ENCODE measurements at regions not wholly inside any gene's neighbourhood (a gene's known extent, or its start where the extent isn't known, plus 50 kb on each side); places are given as distances from the start of the nearest gene placed in this dataset.
"Not testable (repeated sequence)": the region's sequence is repeated elsewhere in the genome, so short reads cannot be mapped to it uniquely, and the experiment has no call there.

- Mint-ChIP-seq H3K4me1 (ENCODE audit: low read depth) (no peaks in the 10 kb centered on the region), H3K4me3 (no peak overlapping the region), H3K27me3 (ENCODE audit: low read depth) (no peaks in the 10 kb centered on the region), H3K27ac (no peak overlapping the region), H3K36me3 (ENCODE audit: insufficient read depth in 2 of 2) (no peaks in the 10 kb centered on the region), H3K9me3 (peaks cover 0 to 1% of the 10 kb centered on the region in 2 donors)
- DNase-seq (no peak), ATAC-seq (replicated peaks in 1 of 2) (no peak)
Observed at GRCh38 chr5:8701251-8701650, 832.3 kb downstream of the MTRR start.

GRCh38 chr5:8710426-8710930, 835.4 kb downstream of the SEMA5A start:
- Mint-ChIP-seq H3K27ac (no peak overlapping the region), H3K4me3 (no peak overlapping the region), H3K9me3 (peaks cover 0 to 2% of the 10 kb centered on the region in 2 donors), H3K36me3 (ENCODE audit: insufficient read depth in 2 of 2) (no peaks in the 10 kb centered on the region), H3K4me1 (ENCODE audit: low read depth) (no peaks in the 10 kb centered on the region), H3K27me3 (ENCODE audit: low read depth) (no peaks in the 10 kb centered on the region)
- ATAC-seq (replicated peaks in 1 of 2) (no peak), DNase-seq (no peak)

GRCh38 chr5:8714198-8714597, 831.7 kb downstream of the SEMA5A start:
- peaks cover 0 to 3% of the 10 kb centered on the region in 2 donors for H3K9me3 Mint-ChIP-seq
- no peak overlapping the region for H3K27ac Mint-ChIP-seq
- H3K27me3 Mint-ChIP-seq (ENCODE audit: low read depth) = no peaks in the 10 kb centered on the region
- no peak for ATAC-seq (replicated peaks in 1 of 2)
- no peaks in the 10 kb centered on the region for H3K4me1 Mint-ChIP-seq (ENCODE audit: low read depth)
- DNase-seq = no peak
- H3K36me3 Mint-ChIP-seq (ENCODE audit: insufficient read depth in 2 of 2) = no peaks in the 10 kb centered on the region
- no peak overlapping the region for H3K4me3 Mint-ChIP-seq

GRCh38 chr5:8714861-8715260, 831.0 kb downstream of the SEMA5A start:
- no peaks in the 10 kb centered on the region for H3K4me1 Mint-ChIP-seq (ENCODE audit: low read depth)
- no peak overlapping the region for H3K4me3 Mint-ChIP-seq
- no peak for DNase-seq
- H3K27ac Mint-ChIP-seq = no peak overlapping the region
- H3K9me3 Mint-ChIP-seq = peaks cover 0 to 3% of the 10 kb centered on the region in 2 donors
- H3K27me3 Mint-ChIP-seq (ENCODE audit: low read depth) = no peaks in the 10 kb centered on the region
- no peaks in the 10 kb centered on the region for H3K36me3 Mint-ChIP-seq (ENCODE audit: insufficient read depth in 2 of 2)
- ATAC-seq (replicated peaks in 1 of 2) = no peak

- Mint-ChIP-seq H3K4me3 (no peak overlapping the region), H3K36me3 (ENCODE audit: insufficient read depth in 2 of 2) (no peaks in the 10 kb centered on the region), H3K4me1 (ENCODE audit: low read depth) (no peaks in the 10 kb centered on the region), H3K9me3 (peaks cover 3 to 6% of the 10 kb centered on the region in 2 donors), H3K27ac (no peak overlapping the region), H3K27me3 (ENCODE audit: low read depth) (no peaks in the 10 kb centered on the region)
- no peak for DNase-seq
- ATAC-seq (replicated peaks in 1 of 2) = no peak
Observed at GRCh38 chr5:8719796-8720195, 826.1 kb downstream of the SEMA5A start.

GRCh38 chr5:8720506-8720905, 825.4 kb downstream of the SEMA5A start:
- H3K4me1 Mint-ChIP-seq (ENCODE audit: low read depth) = no peaks in the 10 kb centered on the region
- no peak overlapping the region for H3K27ac Mint-ChIP-seq
- ATAC-seq (replicated peaks in 1 of 2) (no peak), DNase-seq (no peak)
- peaks cover 3 to 6% of the 10 kb centered on the region in 2 donors for H3K9me3 Mint-ChIP-seq
- no peak overlapping the region for H3K4me3 Mint-ChIP-seq
- no peaks in the 10 kb centered on the region for H3K36me3 Mint-ChIP-seq (ENCODE audit: insufficient read depth in 2 of 2)
- no peaks in the 10 kb centered on the region for H3K27me3 Mint-ChIP-seq (ENCODE audit: low read depth)

- Mint-ChIP-seq H3K27me3 (ENCODE audit: low read depth) (no peaks in the 10 kb centered on the region), H3K27ac (no peak overlapping the region), H3K9me3 (peaks cover 3 to 9% of the 10 kb centered on the region in 2 donors), H3K36me3 (ENCODE audit: insufficient read depth in 2 of 2) (no peaks in the 10 kb centered on the region), H3K4me3 (no peak overlapping the region), H3K4me1 (ENCODE audit: low read depth) (no peaks in the 10 kb centered on the region)
- DNase-seq = no peak
- ATAC-seq (replicated peaks in 1 of 2) = no peak
Observed at GRCh38 chr5:8721536-8721935, 824.3 kb downstream of the SEMA5A start.

- Mint-ChIP-seq H3K27me3 (ENCODE audit: low read depth) (no peaks in the 10 kb centered on the region), H3K36me3 (ENCODE audit: insufficient read depth in 2 of 2) (no peaks in the 10 kb centered on the region), H3K9me3 (peaks cover 3 to 10% of the 10 kb centered on the region in 2 donors), H3K4me3 (no peak overlapping the region), H3K4me1 (ENCODE audit: low read depth) (no peaks in the 10 kb centered on the region), H3K27ac (no peak overlapping the region)
- no peak for ATAC-seq (replicated peaks in 1 of 2)
- no peak for DNase-seq
Observed at GRCh38 chr5:8726383-8727036, 819.4 kb downstream of the SEMA5A start.

- no peaks in the 10 kb centered on the region for H3K27me3 Mint-ChIP-seq (ENCODE audit: low read depth)
- no peak for DNase-seq
- H3K9me3 Mint-ChIP-seq = peaks cover 6 to 12% of the 10 kb centered on the region in 2 donors
- no peak for ATAC-seq (replicated peaks in 1 of 2)
- no peaks in the 10 kb centered on the region for H3K4me1 Mint-ChIP-seq (ENCODE audit: low read depth)
- no peak overlapping the region for H3K27ac Mint-ChIP-seq
- H3K4me3 Mint-ChIP-seq = no peak overlapping the region
- H3K36me3 Mint-ChIP-seq (ENCODE audit: insufficient read depth in 2 of 2) = no peaks in the 10 kb centered on the region
Observed at GRCh38 chr5:8727396-8727795, 818.5 kb downstream of the SEMA5A start.

GRCh38 chr5:8729437-8729836, 816.4 kb downstream of the SEMA5A start:
- no peaks in the 10 kb centered on the region for H3K36me3 Mint-ChIP-seq (ENCODE audit: insufficient read depth in 2 of 2)
- H3K9me3 Mint-ChIP-seq = peaks cover 3 to 9% of the 10 kb centered on the region in 2 donors
- ATAC-seq (replicated peaks in 1 of 2) (no peak), DNase-seq (no peak)
- no peak overlapping the region for H3K4me3 Mint-ChIP-seq
- H3K4me1 Mint-ChIP-seq (ENCODE audit: low read depth) = no peaks in the 10 kb centered on the region
- H3K27ac Mint-ChIP-seq = no peak overlapping the region
- H3K27me3 Mint-ChIP-seq (ENCODE audit: low read depth) = no peaks in the 10 kb centered on the region

- Mint-ChIP-seq H3K27me3 (ENCODE audit: low read depth) (no peaks in the 10 kb centered on the region), H3K4me1 (ENCODE audit: low read depth) (no peaks in the 10 kb centered on the region), H3K36me3 (ENCODE audit: insufficient read depth in 2 of 2) (no peaks in the 10 kb centered on the region), H3K27ac (no peak overlapping the region), H3K4me3 (no peak overlapping the region), H3K9me3 (peaks cover 3 to 9% of the 10 kb centered on the region in 2 donors)
- DNase-seq (no peak), ATAC-seq (replicated peaks in 1 of 2) (no peak)
Observed at GRCh38 chr5:8730194-8730593, 815.7 kb downstream of the SEMA5A start.

GRCh38 chr5:8731110-8731509, 814.8 kb downstream of the SEMA5A start:
- not testable (repeated sequence) for H3K9me3 Mint-ChIP-seq; H3K4me3 Mint-ChIP-seq; H3K27ac Mint-ChIP-seq; ATAC-seq (replicated peaks in 1 of 2); H3K4me1 Mint-ChIP-seq (ENCODE audit: low read depth); H3K27me3 Mint-ChIP-seq (ENCODE audit: low read depth); H3K36me3 Mint-ChIP-seq (ENCODE audit: insufficient read depth in 2 of 2); DNase-seq

- Mint-ChIP-seq H3K4me1 (ENCODE audit: low read depth) (no peaks in the 10 kb centered on the region), H3K27me3 (ENCODE audit: low read depth) (no peaks in the 10 kb centered on the region), H3K9me3 (peaks cover 8 to 9% of the 10 kb centered on the region in 2 donors), H3K36me3 (ENCODE audit: insufficient read depth in 2 of 2) (no peaks in the 10 kb centered on the region), H3K4me3 (no peak overlapping the region), H3K27ac (no peak overlapping the region)
- ATAC-seq (replicated peaks in 1 of 2) (no peak), DNase-seq (no peak)
Observed at GRCh38 chr5:8740595-8740994, 805.3 kb downstream of the SEMA5A start.

GRCh38 chr5:8749556-8749955, 796.3 kb downstream of the SEMA5A start:
- ATAC-seq (replicated peaks in 1 of 2) (no peak), DNase-seq (no peak)
- no peak overlapping the region for H3K27ac Mint-ChIP-seq
- H3K9me3 Mint-ChIP-seq = no peaks in the 10 kb centered on the region
- H3K36me3 Mint-ChIP-seq (ENCODE audit: insufficient read depth in 2 of 2) = no peaks in the 10 kb centered on the region
- no peak overlapping the region for H3K4me3 Mint-ChIP-seq
- H3K4me1 Mint-ChIP-seq (ENCODE audit: low read depth) = no peaks in the 10 kb centered on the region
- H3K27me3 Mint-ChIP-seq (ENCODE audit: low read depth) = no peaks in the 10 kb centered on the region
